ENCODE measurements at regions not wholly inside any gene's neighbourhood (a gene's known extent, or its start where the extent isn't known, plus 50 kb on each side); places are given as distances from the start of the nearest gene placed in this dataset.

GRCh38 chr17:6191405-6192324, 121.5 kb downstream of the WSCD1 start (continued):
- no peak for TF ChIP-seq CEBPB (IDR thresholded peaks at IDR 0.05; ENCODE audit: low read depth, low read length)

GRCh38 chr17:6187836-6188235, 117.7 kb downstream of the WSCD1 start:
- H3K27me3 ChIP-seq (ENCODE audit: control insufficient read depth, insufficient read depth, low read length): no peaks in the 10 kb centered on the region
- POLR2A ChIA-PET (ENCODE audit: unreplicated experiment): no interaction called here
- H2BK5ac ChIP-seq (ENCODE audit: low read depth, low read length, poor library complexity, severe bottlenecking): no peak overlapping the region
- in situ Hi-C loops (cut with MboI; ENCODE audit: low sequenced_read_pairs): loop anchor here (25.0 kb wide), 1 partner anchor 224 kb away; no protein-coding TSS in a partner anchor
- H3K56ac ChIP-seq (ENCODE audit: extremely low read depth, insufficient read depth, low read length): no peak overlapping the region
- ATAC-seq (ENCODE audit: low read depth): no peak
- no peaks in the 10 kb centered on the region for H3K9me1 ChIP-seq (ENCODE audit: insufficient read depth, low read length)
- no peak overlapping the region for H3K23ac ChIP-seq (ENCODE audit: low read depth, low read length)
- no peak overlapping the region for H3K18ac ChIP-seq (ENCODE audit: low read depth, low read length)
- no peak overlapping the region for H2AK5ac ChIP-seq (ENCODE audit: low read depth, low read length)
- no TSS peak for BruUV-seq (replicated peaks)
- H4K5ac ChIP-seq (ENCODE audit: low read depth, low read length): no peak overlapping the region
- no peak overlapping the region for H3K4me3 ChIP-seq (ENCODE audit: insufficient read depth, low read depth, low read length)
- H3K4ac ChIP-seq (ENCODE audit: low read depth, low read length): no peak overlapping the region
- CTCF ChIA-PET: no interaction called here
- no peaks in the 10 kb centered on the region for H4K20me1 ChIP-seq (ENCODE audit: insufficient read depth, low read length)
- no peaks in the 10 kb centered on the region for H3K79me1 ChIP-seq (ENCODE audit: low read depth in 1 of 2, low read length in 2 of 2)
- no peak overlapping the region for H3K14ac ChIP-seq (replicated peaks; ENCODE audit: low read depth, low read length)
- H2BK120ac ChIP-seq (ENCODE audit: low read depth, low read length): no peak overlapping the region
- H3K4me2 ChIP-seq (ENCODE audit: low read depth, low read length): no peak overlapping the region
- dilution Hi-C loops (cut with HindIII; ENCODE audit: low sequenced_read_pairs, unreplicated experiment): no loop called here
- no peaks in the 10 kb centered on the region for H3K4me1 ChIP-seq (ENCODE audit: control insufficient read depth, insufficient read depth, low read length)
- no peak overlapping the region for H2AK9ac ChIP-seq (replicated peaks; ENCODE audit: low read depth, low read length, poor library complexity)
- H4K8ac ChIP-seq (ENCODE audit: low read depth in 2 of 2, low read length in 2 of 2): no peak overlapping the region
- no peak overlapping the region for H2BK15ac ChIP-seq (ENCODE audit: low read depth, low read length)
- no peak overlapping the region for H2AFZ ChIP-seq (replicated peaks; ENCODE audit: low read length, poor library complexity)
- H4K91ac ChIP-seq (ENCODE audit: insufficient read depth, low read depth, low read length): no peak overlapping the region
- no peak for DNase-seq
- H3K9ac ChIP-seq (ENCODE audit: low read depth, low read length): no peak overlapping the region
- intact Hi-C loops (cut with micrococcal nuclease): no loop called here
- no peak overlapping the region for H3K27ac ChIP-seq (ENCODE audit: insufficient read depth, low read length)
- no peak overlapping the region for H2BK20ac ChIP-seq (ENCODE audit: low read depth, low read length)
- WGBS, 2 experiments (ENCODE audit: extremely low coverage in 2 of 2, insufficient read length in 1 of 2): 0% methylated on average over 1 of the region's 10 CpGs; no CpG with 5 or more reads in 1 of the 2 experiments
- no peaks in the 10 kb centered on the region for H3K36me3 ChIP-seq (ENCODE audit: control insufficient read depth, insufficient read depth, low read length)
- H3K9me3 ChIP-seq (ENCODE audit: control insufficient read depth, insufficient read depth, low read length): peaks cover 9% of the 10 kb centered on the region
- TF ChIP-seq MAFK (IDR thresholded peaks at IDR 0.05; ENCODE audit: low read depth, low read length) (no peak), RCOR1 (IDR thresholded peaks at IDR 0.05; ENCODE audit: insufficient replicate concordance, low read length) (no peak), CHD1 (IDR thresholded peaks at IDR 0.05; ENCODE audit: low read depth, low read length) (no peak), MAZ (IDR thresholded peaks at IDR 0.05; ENCODE audit: borderline replicate concordance, low read depth, low read length) (no peak), CTCF (conservative IDR thresholded peaks at IDR 0.05; ENCODE audit: low read depth, low read length) (no peak), CEBPB (IDR thresholded peaks at IDR 0.05; ENCODE audit: low read depth, low read length) (no peak), ELK1 (IDR thresholded peaks at IDR 0.05; ENCODE audit: borderline replicate concordance, low read depth, low read length) (no peak), SMC3 (IDR thresholded peaks at IDR 0.05; ENCODE audit: low read depth, low read length) (no peak), MXI1 (IDR thresholded peaks at IDR 0.05; ENCODE audit: borderline replicate concordance, low read depth, low read length) (no peak), POLR2A (IDR thresholded peaks at IDR 0.05; ENCODE audit: low read depth, low read length) (no peak), FOS (IDR thresholded peaks at IDR 0.05; ENCODE audit: low read depth, low read length) (no peak), USF2 (IDR thresholded peaks at IDR 0.05; ENCODE audit: low read depth, low read length) (no peak)

Measured in IMR-90 (cell line).